Right cardiac atrium (tissue), 5 donors: ENCODE measurements at regions not wholly inside any gene's neighbourhood (a gene's known extent, or its start where the extent isn't known, plus 50 kb on each side); places are given as distances from the start of the nearest gene placed in this dataset.

ENCODE experiments used
- ATAC-seq, 2 donors: fragments of 200-7000 bp; cut with Tn5 transposase; one replicate each; pipeline versions ENCODE4 v1.8.0 to v1.9.1; 2020; ENCODE audit warnings: moderate library complexity in 2 of 2, mild to moderate bottlenecking in 1 of 2
- DNase-seq, 3 donors: peaks; one replicate each; pipeline ENCODE4 v3.0.0-alpha.2; 2020
- H3K27ac ChIP-seq: one replicate; pipeline ENCODE4 v1.5.1; 2013; ENCODE audit warnings: mild to moderate bottlenecking, low read length, control low read depth, moderate library complexity
- H3K27me3 ChIP-seq: one replicate; pipeline ENCODE4 v1.6.1; 2013; ENCODE audit not compliant: control insufficient read depth, insufficient read depth
- H3K4me1 ChIP-seq: one replicate; pipeline ENCODE4 v1.6.1; 2013; ENCODE audit warnings: low read length; ENCODE audit not compliant: control insufficient read depth, insufficient read depth
- H3K4me3 ChIP-seq: one replicate; pipeline ENCODE4 v1.5.1; 2013; ENCODE audit warnings: low read length, control low read depth
- H3K9me3 ChIP-seq: one replicate; pipeline ENCODE4 v1.6.1; 2013; ENCODE audit warnings: low read length; ENCODE audit not compliant: control insufficient read depth
- WGBS: extraction: QIAGEN DNeasy Blood & Tissue Kit; methylation state at CpG from one replicate; pipeline ENCODE4 v1.1.7; 2013; 5-methylcytosine and 5-hydroxymethylcytosine counted together
- intact Hi-C, 4 donors: fragments of 100-400 bp; cut with DNase I; formaldehyde crosslinking; loops; one replicate each; pipeline versions ENCODE4 v1.11.0 to v1.14.0; 2022 to 2023
- donor health status: healthy with polysubstance abuse.
- donor health status: DM: no; HTN: yes; CAD: no.
- donor health status: DM: no; HTN: no; CAD: no.
- donor health status: DM: no; HTN: yes; CAD: no; lungs with severe emphysema.
- donor health status: DM: yes; HTN: yes; CAD: no.

GRCh38 chr5:34564710-34565235 is 91.4 kb upstream of the RAI14 start:
- Histone ChIP-seq H3K4me1 (no peaks in the 10 kb centered on the region), H3K27me3 (no peaks in the 10 kb centered on the region), H3K27ac (no peak overlapping the region), H3K4me3 (no peak overlapping the region), H3K9me3 (no peaks in the 10 kb centered on the region)
- intact Hi-C loops = no loop called here
- ATAC-seq (peak; percentile 59 to 95), DNase-seq (peak; percentile 42 to 58 (median 54))
- WGBS = 66% methylated on average over 15 of the region's 15 CpGs

GRCh38 chr5:34570143-34570542 is 86.0 kb upstream of the RAI14 start:
- Histone ChIP-seq H3K27ac (no peak overlapping the region), H3K9me3 (no peaks in the 10 kb centered on the region), H3K4me1 (no peaks in the 10 kb centered on the region), H3K4me3 (no peak overlapping the region), H3K27me3 (no peaks in the 10 kb centered on the region)
- ATAC-seq (no peak), DNase-seq (no peak)
- 90% methylated on average over 6 of the region's 6 CpGs for WGBS
- intact Hi-C loops = no loop called here

GRCh38 chr5:34570721-34571676 is 85.1 kb upstream of the RAI14 start:
- Histone ChIP-seq H3K27me3 (no peaks in the 10 kb centered on the region), H3K4me1 (no peaks in the 10 kb centered on the region), H3K9me3 (no peaks in the 10 kb centered on the region), H3K27ac (no peak overlapping the region), H3K4me3 (no peak overlapping the region)
- 43% methylated on average over 5 of the region's 5 CpGs for WGBS
- DNase-seq = no peak
- peak in 1 of 2 donors; percentile 55 for ATAC-seq
- intact Hi-C loops = no loop called here

- Histone ChIP-seq H3K9me3 (no peaks in the 10 kb centered on the region), H3K27me3 (no peaks in the 10 kb centered on the region), H3K4me1 (no peaks in the 10 kb centered on the region), H3K27ac (no peak overlapping the region), H3K4me3 (no peak overlapping the region)
- DNase-seq = no peak
- 69% methylated on average over 3 of the region's 3 CpGs for WGBS
- ATAC-seq = no peak
- intact Hi-C loops = no loop called here
Measured at GRCh38 chr5:34571677-34572041, 84.5 kb upstream of the RAI14 start.

GRCh38 chr5:34574936-34575467 is 81.1 kb upstream of the RAI14 start:
- WGBS = 80% methylated on average over 3 of the region's 3 CpGs

GRCh38 chr5:34576891-34577666 is 79.0 kb upstream of the RAI14 start:
- no peaks in the 10 kb centered on the region for H3K9me3 ChIP-seq
- ATAC-seq (no peak), DNase-seq (no peak)
- intact Hi-C loops = no loop called here
- no peaks in the 10 kb centered on the region for H3K27me3 ChIP-seq
- no peak overlapping the region for H3K27ac ChIP-seq
- no peak overlapping the region for H3K4me3 ChIP-seq
- H3K4me1 ChIP-seq = no peaks in the 10 kb centered on the region
- WGBS = 76% methylated on average over 11 of the region's 11 CpGs

More at GRCh38 chr5:34574936-34575467, 81.1 kb upstream of the RAI14 start:
- H3K27me3 ChIP-seq = no peaks in the 10 kb centered on the region
- H3K4me1 ChIP-seq = no peaks in the 10 kb centered on the region
- no peaks in the 10 kb centered on the region for H3K9me3 ChIP-seq
- intact Hi-C loops = no loop called here
- DNase-seq (no peak), ATAC-seq (no peak)
- H3K27ac ChIP-seq = no peak overlapping the region
- H3K4me3 ChIP-seq = no peak overlapping the region

GRCh38 chr5:34578962-34579361 is 77.2 kb upstream of the RAI14 start:
- ATAC-seq = no peak
- no peak for DNase-seq
- H3K27me3 ChIP-seq = no peaks in the 10 kb centered on the region
- no peak overlapping the region for H3K4me3 ChIP-seq
- H3K4me1 ChIP-seq = no peaks in the 10 kb centered on the region
- 98% methylated on average over 1 of the region's 1 CpG for WGBS
- no peak overlapping the region for H3K27ac ChIP-seq
- H3K9me3 ChIP-seq = no peaks in the 10 kb centered on the region
- intact Hi-C loops = no loop called here

GRCh38 chr5:34580983-34581382 is 75.1 kb upstream of the RAI14 start:
- no peaks in the 10 kb centered on the region for H3K27me3 ChIP-seq
- H3K27ac ChIP-seq = no peak overlapping the region
- H3K9me3 ChIP-seq = no peaks in the 10 kb centered on the region
- intact Hi-C loops = no loop called here
- no peak overlapping the region for H3K4me3 ChIP-seq
- no peaks in the 10 kb centered on the region for H3K4me1 ChIP-seq
- ATAC-seq (no peak), DNase-seq (no peak)
- WGBS = 62% methylated on average over 7 of the region's 7 CpGs

- no peak for ATAC-seq
- Histone ChIP-seq H3K27ac (no peak overlapping the region), H3K4me3 (no peak overlapping the region), H3K27me3 (no peaks in the 10 kb centered on the region), H3K9me3 (no peaks in the 10 kb centered on the region), H3K4me1 (peaks cover 2% of the 10 kb centered on the region)
- no peak for DNase-seq
- 75% methylated on average over 3 of the region's 3 CpGs for WGBS
- intact Hi-C loops = no loop called here
Measured at GRCh38 chr5:34582371-34582770, 73.8 kb upstream of the RAI14 start.

- Histone ChIP-seq H3K27ac (no peak overlapping the region), H3K9me3 (no peaks in the 10 kb centered on the region), H3K4me3 (no peak overlapping the region), H3K4me1 (peaks cover 2% of the 10 kb centered on the region), H3K27me3 (no peaks in the 10 kb centered on the region)
- no peak for DNase-seq
- intact Hi-C loops = no loop called here
- ATAC-seq = no peak
Measured at GRCh38 chr5:34583167-34583566, 73.0 kb upstream of the RAI14 start.

- Histone ChIP-seq H3K27me3 (no peaks in the 10 kb centered on the region), H3K9me3 (no peaks in the 10 kb centered on the region), H3K27ac (no peak overlapping the region), H3K4me3 (no peak overlapping the region), H3K4me1 (peaks cover 2% of the 10 kb centered on the region)
- no peak for ATAC-seq
- intact Hi-C loops = no loop called here
- no peak for DNase-seq
Measured at GRCh38 chr5:34584165-34584564, 72.0 kb upstream of the RAI14 start.
